NCI-H345 treated with DMSO at 0.1 percent for 48 hours (cell line): ENCODE measurements at regions not wholly inside any gene's neighbourhood (a gene's known extent, or its start where the extent isn't known, plus 50 kb on each side); places are given as distances from the start of the nearest gene placed in this dataset.
A peak's percentile ranks its signal among the peaks of the same experiment; 100 is the strongest.

ENCODE experiments used
- DNase-seq: peaks from one replicate; lab custom pipeline; 2025; ENCODE audit not compliant: unreplicated experiment; lab: John Stamatoyannopoulos, UW

DNA sequence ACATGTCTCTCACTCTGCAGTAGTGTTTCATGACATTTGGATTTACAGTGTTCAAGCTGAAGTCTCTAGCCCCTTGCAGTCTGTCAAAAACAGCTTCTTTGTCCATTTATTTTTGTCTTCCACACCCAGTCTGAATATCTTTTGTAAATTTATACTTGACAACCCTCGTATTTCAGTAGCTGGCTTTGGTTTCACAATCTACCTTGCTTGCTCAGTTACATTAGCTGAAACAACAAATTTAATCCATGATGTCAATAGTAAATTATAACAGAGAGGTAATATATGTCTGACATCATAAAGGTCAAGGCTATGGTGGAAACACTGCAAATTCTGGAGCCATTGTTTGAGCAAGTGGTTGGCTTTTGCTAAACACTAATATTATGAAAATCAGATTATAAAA lies 328.7 kb downstream of the MTX2 start:
- DNase-seq, result no peak

DNA sequence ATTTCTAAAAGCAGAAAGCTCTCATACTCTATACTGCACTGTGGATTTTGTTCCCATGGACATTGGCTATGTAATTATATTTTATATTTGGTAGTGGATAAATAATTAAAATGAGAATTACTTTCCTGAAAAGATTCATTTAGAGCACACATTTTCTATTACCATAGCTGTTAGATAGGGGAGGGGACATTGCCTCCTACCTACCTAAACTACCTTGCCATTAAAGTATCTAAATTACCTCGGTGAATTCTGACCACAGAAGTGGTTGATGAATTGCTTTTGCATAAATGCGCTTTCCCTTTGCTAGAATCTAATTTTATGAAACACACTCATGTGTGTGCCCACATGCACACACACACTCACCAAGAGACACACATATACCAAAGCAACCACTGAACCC lies 329.1 kb downstream of the MTX2 start:
- no peak for DNase-seq

DNA sequence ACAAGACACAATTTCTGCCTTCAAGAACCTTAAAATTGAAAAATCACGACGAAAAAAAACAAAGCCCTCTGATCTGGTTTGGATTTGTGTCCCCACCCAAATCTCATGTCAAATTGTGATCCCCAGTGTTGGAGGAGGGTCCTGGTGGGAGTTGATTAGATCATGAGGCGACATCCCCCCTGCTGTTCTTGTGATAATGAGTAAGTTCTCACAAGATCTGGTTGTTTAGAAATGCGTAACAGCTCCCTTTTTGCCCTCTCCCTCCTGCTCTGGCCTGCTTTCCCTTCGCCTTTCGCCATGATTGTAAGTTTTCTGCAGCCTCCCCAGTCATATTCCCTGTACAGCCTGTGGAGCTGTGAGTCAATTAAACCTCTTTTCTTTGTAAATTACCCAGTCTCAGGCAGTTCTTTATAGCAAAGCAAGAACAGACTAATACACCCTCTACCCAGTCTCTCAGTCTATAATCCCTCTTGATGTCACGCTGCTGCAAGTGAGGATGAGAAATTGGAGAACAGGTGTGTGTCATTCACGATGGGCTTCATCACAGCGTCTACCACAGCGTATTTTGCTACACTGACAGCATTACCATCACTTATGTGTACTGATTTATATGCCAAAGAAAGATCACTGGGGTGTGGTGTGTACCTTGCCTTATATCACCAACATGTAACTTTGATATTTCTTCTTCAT lies 330.7 kb downstream of the MTX2 start:
- no peak for DNase-seq

DNA sequence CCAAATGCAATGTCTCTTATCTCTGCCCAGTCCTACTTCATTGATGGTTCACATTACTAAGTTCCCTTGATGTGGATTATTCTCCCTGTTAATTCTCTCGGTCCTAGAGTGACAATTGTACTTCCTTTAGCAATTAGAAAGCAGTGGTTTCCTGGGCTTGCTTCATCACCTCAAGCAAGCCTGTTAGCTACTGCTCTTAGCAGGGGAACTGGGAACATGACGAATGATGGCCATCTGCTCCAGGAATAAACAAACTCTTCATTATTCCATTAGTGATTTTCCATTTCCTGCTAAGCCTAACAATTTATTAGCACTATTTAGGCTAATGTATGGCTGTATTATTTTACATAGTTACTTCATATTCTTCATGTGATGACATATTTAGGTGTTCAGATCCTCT lies 331.8 kb downstream of the MTX2 start:
- DNase-seq, result no peak

DNA sequence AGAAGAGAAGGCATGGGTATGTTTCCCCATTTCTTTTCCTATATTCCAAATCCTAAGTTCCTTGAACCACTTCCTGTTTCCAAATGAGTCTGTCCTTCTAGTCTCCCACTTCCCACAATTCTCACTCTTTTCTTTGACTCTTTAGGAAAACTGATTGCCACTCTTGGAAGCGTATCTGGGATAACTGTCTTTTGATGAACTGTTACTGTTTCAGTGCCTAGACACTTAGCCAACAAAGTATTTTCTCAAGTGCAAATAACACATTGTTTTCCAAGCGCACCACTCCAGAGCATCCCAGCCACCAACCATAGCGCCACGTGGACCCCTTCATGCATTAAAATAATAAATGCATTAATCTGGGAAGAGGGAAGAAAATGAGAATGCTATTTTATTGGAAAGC lies 342.8 kb downstream of the MTX2 start:
- DNase-seq, result no peak

DNA sequence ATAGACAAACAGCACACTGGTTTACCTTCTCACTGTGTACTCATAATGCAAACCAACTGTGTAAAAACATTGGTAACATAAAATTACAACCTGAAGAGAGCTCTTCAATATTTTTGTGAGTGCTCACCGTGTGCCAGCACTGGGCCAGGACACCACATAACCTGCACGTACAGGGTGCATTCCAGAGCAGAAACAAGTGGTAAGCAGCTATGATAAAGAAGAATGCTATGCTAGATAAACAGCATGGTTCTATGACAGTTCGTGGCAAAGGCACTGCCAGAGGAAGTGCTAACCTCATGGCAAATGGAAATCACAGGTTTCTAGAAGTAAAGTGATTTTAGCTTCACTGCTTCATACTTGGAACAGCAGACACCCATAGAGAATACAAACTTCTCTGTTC lies 343.5 kb downstream of the MTX2 start:
- no peak for DNase-seq

DNA sequence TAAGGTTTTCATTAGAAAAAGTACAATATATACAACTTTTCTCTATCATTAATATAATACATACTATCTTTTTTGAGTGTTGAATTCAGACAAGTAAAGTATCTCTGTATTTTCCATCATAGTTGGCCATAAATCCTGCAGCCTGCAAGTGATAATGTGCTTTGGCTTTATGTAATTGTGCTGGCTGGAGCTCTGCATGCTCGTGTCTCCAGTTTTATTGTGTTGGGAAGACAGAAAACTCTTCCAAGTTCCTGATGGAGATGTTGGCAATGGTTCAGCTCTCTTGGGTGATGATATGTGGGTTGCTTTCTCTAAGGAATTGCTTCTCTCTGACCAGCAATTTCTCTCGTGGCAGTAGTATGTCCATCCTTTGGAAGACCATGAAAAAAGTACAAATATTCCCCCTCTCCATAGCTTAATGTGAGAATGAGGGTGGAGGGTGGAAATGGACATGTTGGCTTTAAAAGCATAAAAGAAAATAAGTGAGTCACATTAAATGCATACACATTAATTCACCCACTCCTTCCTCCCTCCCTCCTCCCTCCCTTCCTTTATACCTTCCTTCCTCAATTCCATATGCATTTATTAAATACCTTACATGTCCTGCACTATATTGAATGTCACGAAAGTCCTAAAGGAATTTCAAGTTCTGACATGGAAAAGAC lies 344.2 kb downstream of the MTX2 start:
- DNase-seq, result no peak

DNA sequence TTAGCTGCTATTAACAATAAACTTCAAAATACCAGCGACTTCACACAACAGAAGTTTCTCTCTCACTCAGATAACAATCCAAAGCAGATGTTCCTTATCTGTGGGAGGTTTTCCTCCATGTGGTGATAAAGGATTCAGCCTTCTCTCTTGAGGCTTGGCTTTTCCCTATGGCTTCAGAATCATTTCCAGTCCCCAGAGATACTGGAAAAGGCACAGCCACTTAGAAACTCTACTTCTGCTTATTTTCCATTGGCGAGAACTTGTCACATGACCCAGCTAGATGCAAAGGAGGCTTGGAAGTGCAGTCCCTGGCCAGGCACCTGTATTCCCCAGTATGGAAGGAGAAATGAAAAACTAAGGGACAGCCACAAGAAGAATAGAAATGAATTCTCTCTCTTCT lies 344.8 kb downstream of the MTX2 start:
- DNase-seq, result no peak

DNA sequence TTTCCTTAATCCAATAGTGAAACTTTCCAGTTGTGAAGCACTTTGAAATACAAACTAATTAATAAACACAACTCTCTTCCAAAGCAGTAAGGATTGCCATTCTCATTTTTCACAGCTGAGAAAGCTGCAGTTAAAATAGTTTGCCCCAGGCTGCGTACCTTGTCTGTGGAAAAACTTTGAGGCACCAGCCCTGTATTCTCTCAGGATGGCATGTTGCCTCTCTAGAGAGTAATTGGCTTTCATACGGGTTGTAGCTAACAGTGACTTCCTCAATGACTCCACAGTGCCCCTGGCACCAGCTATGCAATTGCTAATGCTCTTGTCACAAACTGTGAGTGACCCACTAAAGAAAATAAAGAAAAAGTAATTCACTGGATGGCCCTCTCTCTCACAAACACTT lies 345.7 kb downstream of the MTX2 start:
- no peak for DNase-seq

DNA sequence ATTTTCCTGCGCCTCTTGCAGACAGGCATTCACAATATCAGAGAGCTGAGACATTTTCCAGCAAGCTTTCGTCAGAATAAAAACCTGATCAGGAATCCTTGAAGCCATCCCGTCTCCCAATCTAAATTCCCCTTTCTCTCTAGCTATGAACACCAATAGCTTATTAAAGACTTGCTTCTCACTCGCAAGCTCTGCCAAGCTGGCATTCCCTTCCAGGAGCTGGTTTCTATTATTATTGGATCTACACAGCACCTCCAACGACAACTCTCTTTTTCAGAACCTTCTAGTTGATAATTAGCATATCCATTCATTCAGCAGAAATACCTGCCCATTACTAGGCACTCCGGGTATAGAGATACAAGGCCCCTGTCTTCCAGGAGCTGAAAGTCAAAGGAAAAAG lies 350.3 kb downstream of the MTX2 start:
- no peak for DNase-seq

DNA sequence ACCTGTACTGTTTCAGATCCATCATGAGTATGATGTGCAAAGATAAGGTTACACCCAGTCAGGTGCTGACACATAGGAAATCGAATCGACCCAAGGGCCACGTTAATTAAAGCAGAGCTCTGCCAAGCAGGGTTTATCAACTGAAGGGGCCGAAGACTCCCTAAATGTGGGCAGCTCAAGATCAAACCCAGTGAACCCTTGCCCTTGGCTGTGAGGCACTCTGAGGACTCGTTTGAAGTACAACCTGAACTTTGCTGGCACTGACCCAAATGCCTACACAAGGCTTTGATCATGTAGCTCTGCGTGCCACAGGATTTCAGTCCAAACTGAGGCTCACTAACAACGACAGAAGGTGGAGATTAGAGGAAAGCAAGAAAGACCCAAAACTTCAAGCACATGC lies 352.1 kb downstream of the MTX2 start:
- DNase-seq, result no peak

DNA sequence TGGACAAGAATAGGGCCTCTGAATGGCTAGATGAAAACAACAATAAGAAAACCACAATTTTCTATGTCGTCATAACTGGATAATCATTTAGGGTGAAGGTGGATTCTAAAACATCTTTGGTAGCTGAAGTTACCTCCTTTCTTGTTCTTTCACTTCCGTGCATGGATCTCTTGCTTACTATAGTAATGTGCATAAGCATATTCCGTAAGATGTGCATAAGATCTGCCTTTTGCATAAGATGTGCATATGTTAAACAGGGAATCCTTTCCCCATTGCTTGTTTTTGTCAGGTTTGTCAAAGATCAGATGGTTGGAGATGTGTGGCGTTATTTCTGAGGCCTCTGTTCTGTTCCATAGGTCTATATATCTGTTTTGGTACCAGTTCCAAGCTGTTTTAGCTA lies 353.6 kb downstream of the MTX2 start:
- DNase-seq, result no peak

DNA sequence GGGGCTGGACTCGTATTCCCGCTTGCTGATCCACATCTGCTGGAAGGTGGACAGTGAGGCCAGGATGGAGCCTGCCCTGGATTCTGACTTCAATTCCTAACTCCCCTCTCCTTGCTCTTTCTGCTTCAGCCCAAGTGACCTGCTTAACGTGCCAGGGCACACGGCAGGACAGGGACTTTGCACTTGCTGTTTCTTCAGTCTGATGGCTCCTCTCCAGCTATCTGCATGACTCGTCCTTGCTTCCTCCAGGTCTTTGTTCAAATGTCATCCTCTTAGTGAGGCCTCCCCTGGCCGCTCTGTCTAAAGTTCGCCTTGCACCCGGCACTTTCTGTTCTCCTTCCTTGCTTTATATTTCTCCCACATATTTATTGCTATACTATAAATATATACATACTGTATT lies 357.6 kb downstream of the MTX2 start:
- no peak for DNase-seq

DNA sequence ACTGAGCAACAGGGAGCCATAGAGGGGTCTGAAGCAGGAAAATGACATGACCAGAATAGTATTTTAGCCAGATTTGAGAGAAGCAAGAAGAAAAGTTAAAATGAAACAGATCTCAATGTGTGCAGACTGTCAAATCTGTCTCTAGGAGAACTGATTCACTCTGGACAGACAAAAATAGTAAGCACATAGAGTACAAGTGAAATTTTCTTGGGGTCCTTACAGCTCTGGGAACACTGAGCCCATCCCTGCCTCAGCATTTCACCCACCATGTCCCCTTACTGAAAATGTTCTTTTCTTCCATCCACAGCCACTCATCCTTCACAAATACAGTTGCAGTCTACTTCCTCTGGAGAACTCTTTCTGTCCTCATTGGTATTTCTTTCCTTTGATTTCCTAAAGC lies 359.2 kb downstream of the MTX2 start:
- no peak for DNase-seq

DNA sequence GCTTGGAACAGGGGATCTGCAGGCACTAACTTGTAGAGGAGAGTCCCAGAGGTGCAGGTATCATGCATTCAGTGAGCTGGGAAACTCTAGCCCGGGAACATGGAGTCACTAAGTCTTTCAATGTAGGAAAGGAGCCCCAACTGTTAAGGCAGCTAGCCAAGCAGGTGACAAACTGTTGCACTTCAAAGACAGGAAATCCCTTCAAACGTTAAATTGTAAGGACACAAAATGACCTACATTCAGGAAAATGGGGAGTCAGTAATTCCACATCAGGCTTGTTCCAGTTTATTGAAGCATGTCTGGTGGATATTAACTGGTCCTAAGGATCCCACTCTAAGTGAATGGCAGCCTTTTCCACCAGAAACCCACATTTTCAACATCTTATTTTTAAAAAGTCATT lies 364.5 kb downstream of the MTX2 start:
- DNase-seq, result no peak

DNA sequence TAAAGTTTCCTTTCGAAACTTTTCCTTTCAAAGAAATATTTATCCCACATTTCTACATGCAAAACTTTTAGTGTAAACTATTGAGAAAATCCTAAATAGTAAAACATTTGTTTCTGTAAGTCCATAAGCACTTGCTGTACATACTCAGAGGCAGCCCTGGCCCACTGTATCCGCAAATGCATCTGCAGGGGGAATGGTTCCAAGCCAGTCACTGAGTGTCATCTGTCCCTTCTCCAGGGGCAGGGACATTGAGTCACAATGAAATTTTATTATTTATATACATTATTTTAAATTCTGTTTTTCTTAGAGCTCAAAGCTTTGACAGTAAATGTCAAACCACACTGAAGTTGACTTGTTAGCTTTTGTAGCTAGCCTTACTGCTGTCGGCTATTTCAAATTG lies 367.2 kb downstream of the MTX2 start:
- no peak for DNase-seq

DNA sequence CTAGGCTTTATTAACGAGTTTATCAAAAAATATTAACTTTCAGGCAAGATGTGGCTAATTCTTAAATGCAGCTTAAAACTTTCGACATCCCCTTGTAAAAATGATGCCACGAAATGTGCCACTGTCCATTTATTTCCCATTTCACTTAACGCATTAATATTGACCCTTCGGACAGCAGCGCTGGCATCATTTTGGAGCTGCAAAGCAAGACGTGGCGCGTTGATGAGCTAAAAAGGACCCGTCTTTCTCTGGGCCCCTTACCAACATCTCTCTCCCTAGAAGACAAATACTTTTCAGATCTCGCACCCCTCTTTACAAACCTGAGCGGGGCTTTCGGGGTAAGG lies 367.9 kb downstream of the MTX2 start:
- no peak for DNase-seq

DNA sequence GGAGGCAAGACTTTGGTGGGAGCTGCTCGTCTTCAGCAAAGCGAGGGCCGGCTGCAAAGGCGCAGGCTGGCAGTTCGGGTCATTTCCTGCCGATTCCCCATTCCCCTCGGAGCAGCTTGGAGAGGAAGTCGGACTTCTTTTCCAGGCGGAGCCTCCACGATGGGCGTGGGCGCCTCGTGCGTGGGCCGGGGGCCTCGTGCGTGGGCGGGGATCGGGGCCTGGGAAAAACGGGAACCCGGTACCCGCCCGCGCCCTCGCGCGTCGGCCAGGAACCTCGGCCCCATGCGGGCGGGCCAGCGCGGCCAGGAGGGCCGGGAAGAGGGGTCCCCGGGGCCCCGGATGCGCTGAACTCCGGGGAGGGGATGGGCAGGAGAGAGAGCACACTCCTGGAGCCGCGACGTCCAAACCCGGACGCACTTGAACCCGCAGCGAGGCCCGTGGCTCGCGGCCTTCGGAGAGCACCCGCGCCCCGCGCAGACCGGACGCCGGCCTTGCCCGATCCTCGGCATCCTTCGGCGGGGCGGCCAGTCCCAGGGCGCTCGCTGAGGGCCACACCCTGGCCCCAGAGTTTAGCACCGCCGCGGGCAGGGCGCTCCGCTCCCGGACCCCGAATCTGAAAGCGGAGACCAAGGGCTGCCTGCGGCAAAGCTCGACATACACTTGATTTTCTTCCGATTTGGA lies 368.4 kb downstream of the MTX2 start:
- peak; percentile 6 for DNase-seq

DNA sequence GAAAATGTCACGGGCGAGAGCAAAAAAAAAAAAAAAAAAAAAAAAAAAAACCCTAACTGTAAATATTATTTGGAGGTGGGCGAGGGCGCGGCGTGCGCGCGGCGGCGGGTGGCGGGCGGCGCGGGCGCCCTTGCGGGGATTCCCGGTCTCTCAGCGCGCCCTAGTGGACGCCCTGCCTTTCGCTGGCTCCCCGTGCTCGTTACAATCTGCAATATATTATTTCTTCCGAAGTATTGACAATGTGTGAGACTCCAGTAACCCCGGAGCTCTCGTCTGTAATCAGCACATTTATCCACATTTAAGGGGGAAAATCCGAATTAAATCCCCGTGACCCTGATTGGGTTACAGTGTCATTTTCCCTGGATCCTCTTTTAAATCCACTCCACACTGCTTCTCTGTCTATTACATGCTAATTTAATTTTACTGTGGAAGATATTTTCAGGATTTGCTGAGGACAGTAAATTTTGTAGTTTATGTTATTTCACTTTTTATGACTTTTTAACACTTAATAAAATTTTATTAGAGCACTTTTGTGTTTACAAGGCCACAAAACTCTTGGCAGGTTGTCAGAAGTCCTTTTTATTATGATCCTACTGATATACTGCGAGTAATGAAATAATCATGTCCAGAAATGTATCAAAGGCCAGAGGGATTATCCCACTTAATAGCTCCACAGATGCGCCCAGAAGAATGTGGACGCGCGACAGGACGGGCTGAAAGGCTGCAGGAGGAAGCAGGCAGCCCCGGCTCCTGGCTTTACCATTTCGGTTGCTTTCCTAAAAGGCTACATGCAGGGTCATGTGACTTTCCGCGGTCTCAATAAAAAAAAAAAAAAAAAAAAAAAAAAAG lies 369.1 kb downstream of the MTX2 start:
- peak; percentile 70 for DNase-seq

DNA sequence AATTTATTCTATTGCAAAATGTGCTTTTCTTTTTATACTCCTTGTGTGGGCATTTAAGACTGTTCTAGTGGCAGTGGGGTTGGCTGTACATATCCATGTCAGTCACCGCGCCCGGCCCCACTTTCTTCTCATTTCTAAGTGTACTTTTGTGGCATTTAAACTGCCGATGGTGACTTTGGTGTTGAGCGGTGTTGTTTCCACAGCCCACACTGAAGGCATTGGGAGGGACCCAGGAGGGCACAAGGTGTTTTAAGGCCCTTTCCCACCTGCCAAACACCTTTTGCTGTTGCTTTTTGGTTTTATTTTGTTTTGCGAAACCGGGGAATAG lies 369.7 kb downstream of the MTX2 start:
- DNase-seq, result no peak

DNA sequence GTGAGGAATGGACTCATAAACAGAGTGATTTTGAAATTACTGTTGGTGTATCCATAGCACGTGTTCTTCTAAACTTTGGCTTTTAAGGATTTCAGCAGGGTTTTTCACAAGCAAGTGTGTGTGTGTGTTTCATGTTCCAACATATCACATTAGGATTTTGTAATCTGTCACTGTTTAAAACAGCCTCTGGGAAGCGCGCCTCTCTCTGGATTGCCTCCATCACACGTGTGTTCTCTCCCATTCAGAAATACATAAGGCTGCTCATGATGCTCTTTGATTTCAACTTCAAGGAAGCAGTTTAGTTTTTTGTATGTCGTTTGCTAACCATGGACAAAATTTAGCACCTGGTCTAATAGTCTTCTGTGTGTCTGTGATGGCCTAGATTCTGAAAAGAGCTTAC lies 370.4 kb downstream of the MTX2 start:
- DNase-seq, result no peak

DNA sequence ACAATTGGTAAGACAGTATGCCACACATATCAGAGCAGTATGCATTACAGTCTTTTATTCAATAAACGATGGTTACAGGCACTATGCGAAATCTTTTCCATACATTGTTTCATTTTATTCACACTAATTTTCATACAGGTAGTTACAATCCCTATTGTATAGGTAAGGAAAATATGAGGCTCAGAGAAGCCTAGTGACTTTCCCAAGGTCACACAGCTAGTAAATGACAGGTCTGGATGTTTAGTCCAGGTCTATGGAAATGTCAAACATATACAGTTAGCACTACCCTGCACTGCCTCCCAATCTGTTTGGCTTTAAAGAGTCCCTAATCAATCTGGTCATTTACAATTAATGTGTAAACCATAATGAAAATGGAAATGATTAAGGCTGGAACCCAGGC lies 372.2 kb downstream of the MTX2 start:
- no peak for DNase-seq
